A549 (cell line): ENCODE measurements at regions not wholly inside any gene's neighbourhood (a gene's known extent, or its start where the extent isn't known, plus 50 kb on each side); places are given as distances from the start of the nearest gene placed in this dataset.

ENCODE experiments used
- ATAC-seq, 2 experiments: fragments of 200-7000 bp in 1 of 2; fragments of >200 bp in 1 of 2; cut with Nextera tagmentation in 1 of 2; cut with Tn5 transposase in 1 of 2; 3 replicates each; pipeline versions ENCODE4 v1.8.0 to v1.9.1; 2018 to 2020; ENCODE audit warnings: mild to moderate bottlenecking in 1 of 2, moderate library complexity in 1 of 2
- CTCF ChIA-PET: fragments of 300-600 bp; sonication (Branson Sonifier 250); formaldehyde crosslinking; extraction: SDS; loops from one replicate; lab custom pipeline; 2021; ENCODE audit warnings: antibody characterized with exemption, inconsistent platforms; lab: Yijun Ruan, JAX
- POLR2A ChIA-PET: fragments of 350-600 bp; formaldehyde crosslinking; extraction: SDS; loops from one replicate; lab custom pipeline; 2021; ENCODE audit warnings: antibody characterized with exemption, inconsistent platforms; lab: Yijun Ruan, JAX
- DNase-seq, 2 experiments: peaks; one replicate each; pipeline versions ENCODE4 v3.0.0 to v3.0.0-alpha.2; 2011 to 2016; ENCODE audit warnings: low read depth in 1 of 2, low spot score in 1 of 2
- FAIRE-seq: peaks from 2 replicates; lab custom pipeline; 2011; peaks lifted over from hg19 to GRCh38; lab: Jason Lieb, UNC
- H3K27ac ChIP-seq, 2 experiments: fragments of >200 bp; sonication (Bioruptor Twin); formaldehyde crosslinking; 3 replicates each; pipeline ENCODE4 v1.5.1; 2016 to 2017
- H3K4me1 ChIP-seq: fragments of >200 bp; sonication (Bioruptor Twin); formaldehyde crosslinking; 3 replicates; pipeline ENCODE4 v1.6.1; 2016
- H3K4me2 ChIP-seq: fragments of >200 bp; sonication (Bioruptor Twin); formaldehyde crosslinking; 3 replicates; pipeline ENCODE4 v1.6.1; 2016
- H3K4me3 ChIP-seq: fragments of >200 bp; sonication (Bioruptor Twin); formaldehyde crosslinking; 3 replicates; pipeline ENCODE4 v1.5.1; 2016
- H3K9me3 ChIP-seq: fragments of >200 bp; sonication (Bioruptor Twin); formaldehyde crosslinking; 3 replicates; pipeline ENCODE4 v1.6.1; 2016
- CBX8 ChIP-seq: fragments of 200-600 bp; sonication (generic); IDR thresholded peaks from 2 replicates; pipeline ENCODE4 v1.6.1; 2016
- CEBPB ChIP-seq, 2 experiments: fragments of >200 bp in 1 of 2; sonication (Bioruptor Twin) in 1 of 2; formaldehyde crosslinking in 1 of 2; IDR thresholded peaks; 2 replicates each; pipeline ENCODE4 v1.6.1; 2012 to 2016
- ESRRA ChIP-seq: fragments of 150-350 bp; IDR thresholded peaks from 2 replicates; pipeline ENCODE4 v1.6.1; 2014; ENCODE audit warnings: mild to moderate bottlenecking, low read length, borderline replicate concordance
- FOSL2 ChIP-seq, 2 experiments: fragments of 450-650 bp in 1 of 2; fragments of >200 bp in 1 of 2; sonication (Bioruptor Twin) in 1 of 2; formaldehyde crosslinking; IDR thresholded peaks; 2 replicates each; pipeline versions ENCODE4 v1.5.0 to v1.6.1; 2016 to 2020; ENCODE audit warnings: mild to moderate bottlenecking in 1 of 2, moderate library complexity in 1 of 2
- FOXS1 ChIP-seq: fragments of 250-450 bp; sonication (Bioruptor Pico); IDR thresholded peaks from 2 replicates; pipeline ENCODE4 v1.5.0; 2020; ENCODE audit warnings: mild to moderate bottlenecking, moderate library complexity
- HDAC2 ChIP-seq: fragments of 200-600 bp; sonication (generic); IDR thresholded peaks from 2 replicates; pipeline ENCODE4 v1.6.1; 2016
- KDM1A ChIP-seq: fragments of 200-600 bp; sonication (generic); IDR thresholded peaks from 2 replicates; pipeline ENCODE4 v1.6.1; 2016; ENCODE audit warnings: low read depth, mild to moderate bottlenecking
- KDM5A ChIP-seq: fragments of 200-600 bp; sonication (generic); IDR thresholded peaks from 2 replicates; pipeline ENCODE4 v1.6.1; 2016; ENCODE audit warnings: antibody characterized with exemption, mild to moderate bottlenecking
- MAX ChIP-seq: IDR thresholded peaks from 2 replicates; pipeline ENCODE4 v1.6.1; 2012
- NFE2L2 ChIP-seq: fragments of 150-350 bp; conservative IDR thresholded peaks from 2 replicates; pipeline ENCODE4 v1.6.1; 2014; ENCODE audit warnings: low read length
- NR3C1 ChIP-seq: fragments of >200 bp; sonication (Bioruptor Twin); formaldehyde crosslinking; IDR thresholded peaks from 3 replicates; pipeline ENCODE4 v1.6.1; 2017
- PHF8 ChIP-seq: fragments of 200-600 bp; sonication (generic); IDR thresholded peaks from 2 replicates; pipeline ENCODE4 v1.6.1; 2016; ENCODE audit warnings: low read depth, mild to moderate bottlenecking, antibody characterized with exemption, moderate library complexity, borderline replicate concordance
- RNF2 ChIP-seq: fragments of 200-600 bp; sonication (generic); IDR thresholded peaks from 2 replicates; pipeline ENCODE4 v1.6.1; 2016; ENCODE audit warnings: low read depth, mild to moderate bottlenecking, antibody characterized with exemption, moderate library complexity, borderline replicate concordance
- SMC3 ChIP-seq: fragments of >200 bp; sonication (Bioruptor Twin); formaldehyde crosslinking; IDR thresholded peaks from 3 replicates; pipeline ENCODE4 v1.6.1; 2018; ENCODE audit warnings: inconsistent platforms
- SREBF2 ChIP-seq: fragments of 450-650 bp; IDR thresholded peaks from 2 replicates; pipeline ENCODE4 v1.6.1; 2014; ENCODE audit warnings: mild to moderate bottlenecking, moderate library complexity
- ZNF302 ChIP-seq: fragments of 250-450 bp; sonication (Bioruptor Pico); IDR thresholded peaks from 2 replicates; pipeline ENCODE4 v1.9.0; 2021; ENCODE audit warnings: inconsistent platforms, mild to moderate bottlenecking, moderate library complexity
- WGBS: methylation state at CpG from one replicate; pipeline ENCODE4 v1.1.6; 2017; ENCODE audit errors: missing lambda C conversion rate; 5-methylcytosine and 5-hydroxymethylcytosine counted together
- TF ChIP-seq, protein P1 (sequence below): fragments of >200 bp; sonication (Bioruptor Twin); formaldehyde crosslinking; IDR thresholded peaks from 3 replicates; pipeline ENCODE4 v1.5.1; 2016
- TF ChIP-seq, protein P2 (sequence below): fragments of 450-650 bp; IDR thresholded peaks from 2 replicates; pipeline ENCODE4 v1.6.1; 2014; ENCODE audit warnings: antibody characterized with exemption
- TF ChIP-seq, protein P3 (sequence below): IDR thresholded peaks from 2 replicates; pipeline ENCODE4 v1.6.1; 2012
- TF ChIP-seq, protein P4 (sequence below): fragments of 150-350 bp; IDR thresholded peaks from 2 replicates; pipeline ENCODE4 v1.6.1; 2014; ENCODE audit warnings: low read depth, mild to moderate bottlenecking, low read length
- TF ChIP-seq, protein P5 (sequence below): fragments of 250-450 bp; sonication (Bioruptor Pico); IDR thresholded peaks from 2 replicates; pipeline ENCODE4 v1.5.0; 2021; ENCODE audit warnings: mild to moderate bottlenecking, moderate library complexity, borderline replicate concordance

DNA sequence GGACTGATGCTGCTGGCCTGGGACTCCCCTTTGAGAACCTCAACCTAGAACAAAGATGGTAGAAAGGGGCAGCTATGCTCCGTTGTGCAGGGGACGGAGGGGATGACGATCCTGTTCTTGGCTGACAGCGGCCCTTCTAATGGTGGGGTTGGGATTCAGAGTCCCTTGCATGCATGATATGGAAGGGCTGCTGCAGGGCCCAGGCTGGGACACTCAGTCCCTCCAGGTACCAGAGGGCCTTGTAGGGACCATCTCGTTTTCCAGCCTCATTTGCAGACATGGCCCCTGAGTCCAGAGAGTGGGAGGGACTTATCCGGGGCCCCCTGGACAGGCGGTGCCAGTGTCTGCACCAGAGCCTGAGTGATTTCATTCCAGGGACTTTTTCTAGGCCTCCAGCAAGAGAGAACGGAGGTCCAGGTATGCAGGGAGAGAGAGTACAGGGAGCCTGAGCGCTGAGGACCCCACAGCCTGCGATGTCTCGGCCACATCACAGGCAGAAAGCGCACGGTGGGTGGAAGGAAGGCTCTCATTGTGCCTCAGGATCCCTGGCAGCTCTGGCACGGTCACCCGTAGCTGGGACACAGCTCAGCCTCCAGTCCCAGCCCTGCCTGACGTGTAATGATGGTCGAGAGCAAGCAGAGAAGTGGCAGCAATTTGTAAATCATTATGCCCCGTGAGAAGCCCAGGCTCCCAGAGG lies 860.8 kb downstream of the TBC1D22A start:
- POLR2A ChIA-PET, result no interaction called here
- ATAC-seq (no peak), FAIRE-seq (no peak), DNase-seq (no peak)
- H3K4me2 ChIP-seq, result no peak overlapping the region
- WGBS, result 65% methylated on average over 17 of the region's 18 CpGs
- TF ChIP-seq, protein P1, sequence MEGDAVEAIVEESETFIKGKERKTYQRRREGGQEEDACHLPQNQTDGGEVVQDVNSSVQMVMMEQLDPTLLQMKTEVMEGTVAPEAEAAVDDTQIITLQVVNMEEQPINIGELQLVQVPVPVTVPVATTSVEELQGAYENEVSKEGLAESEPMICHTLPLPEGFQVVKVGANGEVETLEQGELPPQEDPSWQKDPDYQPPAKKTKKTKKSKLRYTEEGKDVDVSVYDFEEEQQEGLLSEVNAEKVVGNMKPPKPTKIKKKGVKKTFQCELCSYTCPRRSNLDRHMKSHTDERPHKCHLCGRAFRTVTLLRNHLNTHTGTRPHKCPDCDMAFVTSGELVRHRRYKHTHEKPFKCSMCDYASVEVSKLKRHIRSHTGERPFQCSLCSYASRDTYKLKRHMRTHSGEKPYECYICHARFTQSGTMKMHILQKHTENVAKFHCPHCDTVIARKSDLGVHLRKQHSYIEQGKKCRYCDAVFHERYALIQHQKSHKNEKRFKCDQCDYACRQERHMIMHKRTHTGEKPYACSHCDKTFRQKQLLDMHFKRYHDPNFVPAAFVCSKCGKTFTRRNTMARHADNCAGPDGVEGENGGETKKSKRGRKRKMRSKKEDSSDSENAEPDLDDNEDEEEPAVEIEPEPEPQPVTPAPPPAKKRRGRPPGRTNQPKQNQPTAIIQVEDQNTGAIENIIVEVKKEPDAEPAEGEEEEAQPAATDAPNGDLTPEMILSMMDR, result no peak
- TF ChIP-seq, protein P2, sequence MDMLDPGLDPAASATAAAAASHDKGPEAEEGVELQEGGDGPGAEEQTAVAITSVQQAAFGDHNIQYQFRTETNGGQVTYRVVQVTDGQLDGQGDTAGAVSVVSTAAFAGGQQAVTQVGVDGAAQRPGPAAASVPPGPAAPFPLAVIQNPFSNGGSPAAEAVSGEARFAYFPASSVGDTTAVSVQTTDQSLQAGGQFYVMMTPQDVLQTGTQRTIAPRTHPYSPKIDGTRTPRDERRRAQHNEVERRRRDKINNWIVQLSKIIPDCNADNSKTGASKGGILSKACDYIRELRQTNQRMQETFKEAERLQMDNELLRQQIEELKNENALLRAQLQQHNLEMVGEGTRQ, result no peak
- H3K4me1 ChIP-seq, result no peaks in the 10 kb centered on the region
- H3K9me3 ChIP-seq, result no peaks in the 10 kb centered on the region
- CTCF ChIA-PET, result interaction anchor here (0.6 kb wide), 1 partner anchor 667 kb away, joined by 3 read pairs; no protein-coding TSS in a partner anchor
- H3K4me3 ChIP-seq, result no peak overlapping the region
- no peak overlapping the region for H3K27ac ChIP-seq

DNA sequence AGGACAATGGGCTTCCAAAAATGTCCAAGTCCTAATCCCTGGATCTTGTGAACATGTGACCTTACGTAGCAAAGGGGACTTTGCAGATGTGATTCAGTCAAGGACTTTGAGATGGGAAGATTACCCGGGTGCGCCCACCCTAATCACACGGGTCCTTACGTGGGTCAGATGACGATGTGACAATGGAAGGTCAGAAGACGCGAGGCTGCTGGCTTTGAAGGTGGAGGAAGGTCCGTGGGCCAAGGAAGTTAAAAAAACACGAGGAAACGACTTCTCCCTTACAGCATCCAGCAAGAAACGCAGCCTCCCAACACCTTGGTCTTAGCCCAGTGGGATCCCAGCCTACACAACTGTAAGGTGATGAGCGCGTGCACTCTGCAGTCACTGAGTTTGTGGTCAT lies 860.1 kb downstream of the TBC1D22A start:
- Histone ChIP-seq H3K4me3 (no peak overlapping the region), H3K4me1 (no peaks in the 10 kb centered on the region), H3K9me3 (no peaks in the 10 kb centered on the region), H3K4me2 (no peak overlapping the region), H3K27ac (no peak overlapping the region)
- WGBS, result 68% methylated on average over 14 of the region's 14 CpGs
- POLR2A ChIA-PET, result no interaction called here
- FAIRE-seq, result no peak
- ATAC-seq, result no peak
- DNase-seq, result no peak
- TF ChIP-seq HDAC2 (no peak), SREBF2 (no peak), NFE2L2 (no peak), MAX (no peak), KDM5A (no peak), PHF8 (no peak), FOXS1 (CRISPR knock-in tag) (no peak), KDM1A (no peak), ESRRA (no peak), SMC3 (no peak), RNF2 (no peak), ZNF302 (CRISPR knock-in tag) (no peak), CBX8 (no peak), CEBPB (IDR thresholded peaks at IDR 0.05) (no peak), FOSL2 (IDR thresholded peaks at IDR 0.05) (no peak), FOSL2 (CRISPR knock-in tag; IDR thresholded peaks at IDR 0.05) (no peak), NR3C1 (no peak)
- TF ChIP-seq, protein P3, sequence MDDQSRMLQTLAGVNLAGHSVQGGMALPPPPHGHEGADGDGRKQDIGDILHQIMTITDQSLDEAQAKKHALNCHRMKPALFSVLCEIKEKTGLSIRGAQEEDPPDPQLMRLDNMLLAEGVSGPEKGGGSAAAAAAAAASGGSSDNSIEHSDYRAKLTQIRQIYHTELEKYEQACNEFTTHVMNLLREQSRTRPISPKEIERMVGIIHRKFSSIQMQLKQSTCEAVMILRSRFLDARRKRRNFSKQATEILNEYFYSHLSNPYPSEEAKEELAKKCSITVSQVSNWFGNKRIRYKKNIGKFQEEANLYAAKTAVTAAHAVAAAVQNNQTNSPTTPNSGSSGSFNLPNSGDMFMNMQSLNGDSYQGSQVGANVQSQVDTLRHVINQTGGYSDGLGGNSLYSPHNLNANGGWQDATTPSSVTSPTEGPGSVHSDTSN, result no peak
- TF ChIP-seq, protein P4, sequence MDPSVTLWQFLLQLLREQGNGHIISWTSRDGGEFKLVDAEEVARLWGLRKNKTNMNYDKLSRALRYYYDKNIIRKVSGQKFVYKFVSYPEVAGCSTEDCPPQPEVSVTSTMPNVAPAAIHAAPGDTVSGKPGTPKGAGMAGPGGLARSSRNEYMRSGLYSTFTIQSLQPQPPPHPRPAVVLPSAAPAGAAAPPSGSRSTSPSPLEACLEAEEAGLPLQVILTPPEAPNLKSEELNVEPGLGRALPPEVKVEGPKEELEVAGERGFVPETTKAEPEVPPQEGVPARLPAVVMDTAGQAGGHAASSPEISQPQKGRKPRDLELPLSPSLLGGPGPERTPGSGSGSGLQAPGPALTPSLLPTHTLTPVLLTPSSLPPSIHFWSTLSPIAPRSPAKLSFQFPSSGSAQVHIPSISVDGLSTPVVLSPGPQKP, result no peak
- TF ChIP-seq, protein P5, sequence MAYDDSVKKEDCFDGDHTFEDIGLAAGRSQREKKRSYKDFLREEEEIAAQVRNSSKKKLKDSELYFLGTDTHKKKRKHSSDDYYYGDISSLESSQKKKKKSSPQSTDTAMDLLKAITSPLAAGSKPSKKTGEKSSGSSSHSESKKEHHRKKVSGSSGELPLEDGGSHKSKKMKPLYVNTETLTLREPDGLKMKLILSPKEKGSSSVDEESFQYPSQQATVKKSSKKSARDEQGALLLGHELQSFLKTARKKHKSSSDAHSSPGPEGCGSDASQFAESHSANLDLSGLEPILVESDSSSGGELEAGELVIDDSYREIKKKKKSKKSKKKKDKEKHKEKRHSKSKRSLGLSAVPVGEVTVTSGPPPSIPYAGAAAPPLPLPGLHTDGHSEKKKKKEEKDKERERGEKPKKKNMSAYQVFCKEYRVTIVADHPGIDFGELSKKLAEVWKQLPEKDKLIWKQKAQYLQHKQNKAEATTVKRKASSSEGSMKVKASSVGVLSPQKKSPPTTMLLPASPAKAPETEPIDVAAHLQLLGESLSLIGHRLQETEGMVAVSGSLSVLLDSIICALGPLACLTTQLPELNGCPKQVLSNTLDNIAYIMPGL (CRISPR knock-in tag), result no peak
- TF ChIP-seq, all 56 proteins: peak for 0
- CTCF ChIA-PET, result interaction anchor here (0.6 kb wide), 1 partner anchor 666 kb away, joined by 3 read pairs; no protein-coding TSS in a partner anchor
